Fibroblast of upper back skin (primary cell): ENCODE measurements at regions not wholly inside any gene's neighbourhood (a gene's known extent, or its start where the extent isn't known, plus 50 kb on each side); places are given as distances from the start of the nearest gene placed in this dataset.
A peak's percentile ranks its signal among the peaks of the same experiment; 100 is the strongest.

Experiments used
- DNase-seq: peaks from one replicate; pipeline ENCODE4 v3.0.0-alpha.2; 2013

GRCh38 chr7:84533182-84533581 is 338.6 kb upstream of the SEMA3A start:
- no peak for DNase-seq

GRCh38 chr7:84532196-84532595 is 337.6 kb upstream of the SEMA3A start:
- DNase-seq = no peak

- peak; percentile 73 for DNase-seq
Measured at GRCh38 chr7:84529480-84530205, 335.1 kb upstream of the SEMA3A start.

- DNase-seq = no peak
Measured at GRCh38 chr7:84528756-84529479, 334.3 kb upstream of the SEMA3A start.

GRCh38 chr7:84524714-84525694 is 330.4 kb upstream of the SEMA3A start:
- DNase-seq = peak; percentile 71

GRCh38 chr7:84513061-84513460 is 318.5 kb upstream of the SEMA3A start:
- no peak for DNase-seq

- no peak for DNase-seq
Measured at GRCh38 chr7:84512055-84512454, 317.5 kb upstream of the SEMA3A start.

GRCh38 chr7:84510505-84510904 is 315.9 kb upstream of the SEMA3A start:
- peak; percentile 88 for DNase-seq

- no peak for DNase-seq
Measured at GRCh38 chr7:84509522-84509921, 314.9 kb upstream of the SEMA3A start.

- no peak for DNase-seq
Measured at GRCh38 chr7:84508606-84509005, 314.0 kb upstream of the SEMA3A start.

- DNase-seq = no peak
Measured at GRCh38 chr7:84507529-84507928, 312.9 kb upstream of the SEMA3A start.

- DNase-seq = peak; percentile 39
Measured at GRCh38 chr7:84506151-84506550, 311.6 kb upstream of the SEMA3A start.

- DNase-seq = no peak
Measured at GRCh38 chr7:84502239-84502638, 307.6 kb upstream of the SEMA3A start.

DNA sequence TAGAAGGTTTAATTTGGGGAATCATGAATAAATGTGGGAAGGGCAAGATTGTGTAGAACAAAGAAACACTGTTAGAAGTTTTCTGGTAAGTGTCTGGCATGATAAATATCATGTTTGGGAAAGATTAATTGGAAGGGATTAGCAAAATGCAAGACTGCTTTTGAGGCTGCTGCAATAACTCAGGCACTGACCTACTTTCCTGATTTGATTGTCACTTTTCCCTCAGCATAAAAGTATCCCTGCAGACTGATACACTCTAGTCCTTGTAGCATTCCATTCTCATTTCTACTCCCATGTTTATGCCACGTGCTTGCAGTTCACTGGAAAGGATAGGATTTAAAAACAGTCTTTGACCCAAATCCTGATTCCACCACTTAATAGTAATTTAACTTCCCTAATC is 303.3 kb upstream of the SEMA3A start:
- no peak for DNase-seq

- DNase-seq = no peak
Measured at GRCh38 chr7:84495128-84495527, 300.5 kb upstream of the SEMA3A start.

DNA sequence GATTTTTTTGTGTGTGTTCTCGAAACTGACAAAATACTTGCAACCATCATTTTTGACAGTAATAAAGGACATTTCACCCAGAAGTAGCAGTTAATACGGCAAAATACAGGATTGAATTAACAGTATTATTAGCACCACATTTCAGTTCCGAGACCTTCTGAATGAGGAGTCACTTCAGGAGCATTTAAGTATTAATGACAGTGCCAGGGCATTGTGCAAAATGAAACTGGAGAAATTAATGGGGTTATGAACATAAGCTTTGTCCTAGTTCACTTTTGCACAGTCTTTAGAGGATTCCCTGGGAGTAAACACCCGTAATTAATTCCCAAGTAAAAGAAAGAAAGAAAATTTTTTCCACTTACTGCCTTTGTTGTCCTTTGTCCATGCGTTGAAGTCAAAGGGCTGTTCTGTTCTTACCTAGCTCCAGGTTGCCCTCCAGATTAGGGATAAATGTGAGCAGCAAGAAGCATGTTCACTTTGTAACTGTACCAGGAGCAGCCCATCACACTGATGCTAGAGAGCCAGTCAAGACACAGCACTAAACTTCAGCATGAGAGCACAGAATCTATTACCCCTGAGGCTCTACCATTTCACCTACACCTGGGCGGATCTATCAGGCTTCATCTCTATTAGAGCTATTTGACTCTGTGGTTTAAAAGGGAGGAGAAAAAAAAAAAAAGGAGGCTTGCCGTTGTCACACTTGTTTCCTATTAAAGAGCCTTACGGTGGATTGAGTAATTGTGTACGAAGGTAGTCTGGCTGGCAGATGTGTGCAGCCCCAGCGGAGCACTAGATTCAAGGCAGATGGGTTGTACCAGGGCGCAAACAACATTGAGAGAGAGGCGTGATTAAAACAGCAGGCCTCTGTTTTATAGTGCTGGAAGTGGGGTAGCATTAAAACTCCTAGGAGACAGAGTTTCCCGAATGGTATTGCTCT is 297.8 kb upstream of the SEMA3A start:
- peak; percentile 77 for DNase-seq

- DNase-seq = peak; percentile 53
Measured at GRCh38 chr7:84490661-84491060, 296.1 kb upstream of the SEMA3A start.

DNA sequence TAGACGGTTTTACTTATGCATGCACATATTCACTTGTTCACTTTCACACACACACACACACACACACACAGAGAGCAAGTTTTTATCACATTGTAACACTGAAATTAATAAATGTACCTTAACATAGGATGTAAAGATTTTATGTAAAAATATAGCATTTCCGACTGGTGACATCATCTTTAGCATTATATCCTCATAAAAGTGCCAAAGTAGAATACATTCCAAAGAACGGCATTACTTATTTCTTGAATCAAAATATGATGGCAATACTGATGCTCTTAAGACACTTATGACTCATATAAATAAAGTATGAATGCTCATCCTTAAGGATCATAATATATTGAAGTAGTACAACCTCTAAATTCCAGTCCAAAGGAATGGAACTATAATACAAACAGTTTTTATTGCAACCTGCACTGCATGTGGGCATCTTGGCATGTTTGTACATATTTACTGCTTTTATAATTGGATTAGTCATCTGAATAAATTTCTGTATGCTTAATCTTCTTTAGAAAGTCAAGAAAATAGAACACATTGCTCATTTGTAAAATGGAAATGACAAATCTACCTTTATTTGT is 290.0 kb upstream of the SEMA3A start:
- DNase-seq = peak; percentile 13

DNA sequence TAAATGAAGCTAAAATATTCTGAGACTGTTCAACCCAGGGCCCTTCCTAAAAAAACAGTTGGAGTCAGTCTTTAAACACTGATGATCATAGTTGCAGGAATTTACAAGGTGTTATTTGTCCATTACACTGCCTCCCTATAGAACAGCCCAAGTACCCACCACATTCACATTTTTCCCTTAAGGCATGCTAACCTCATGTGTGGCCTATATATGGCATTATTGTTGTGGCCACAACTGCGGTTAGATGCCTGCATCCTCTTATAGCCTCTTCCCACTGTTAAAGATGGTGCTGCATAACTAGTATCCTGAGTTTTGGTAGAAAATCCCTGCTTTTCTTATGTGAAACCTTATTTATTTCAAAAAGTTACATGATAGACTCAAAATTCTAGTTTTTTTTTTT is 287.9 kb upstream of the SEMA3A start:
- DNase-seq = no peak

- DNase-seq = no peak
Measured at GRCh38 chr7:84479059-84479458, 284.5 kb upstream of the SEMA3A start.

DNA sequence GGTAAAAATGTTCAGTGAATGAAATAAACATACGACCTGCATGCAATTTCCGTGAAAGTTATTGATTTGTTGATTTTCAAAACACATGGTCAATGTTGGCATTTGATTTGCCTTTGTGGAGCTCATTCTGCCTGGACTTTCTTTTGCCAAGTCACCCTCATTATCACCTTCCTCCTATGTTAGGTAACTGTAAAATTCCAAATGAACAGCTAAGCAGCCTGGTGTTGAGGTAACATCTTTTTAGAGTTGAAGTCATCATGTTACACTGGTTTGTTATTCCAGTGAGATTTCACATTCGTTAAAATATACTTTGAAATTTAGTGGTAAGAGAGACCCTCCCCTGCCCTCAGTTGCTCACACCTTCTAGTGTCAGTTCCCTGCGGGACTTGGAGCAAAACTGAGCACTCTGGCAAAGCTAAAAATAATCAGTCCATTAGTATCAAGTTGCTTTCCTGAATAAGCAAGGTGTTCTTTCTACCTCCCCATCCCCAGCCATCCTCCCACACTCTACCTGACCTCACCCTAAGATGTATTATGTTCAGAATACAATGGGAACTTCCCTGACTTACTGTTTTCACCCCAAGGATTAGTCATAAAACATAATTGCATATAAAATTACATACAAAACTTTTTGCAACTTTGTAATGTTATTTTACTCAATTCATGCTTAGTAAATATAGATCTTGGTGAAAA is 283.3 kb upstream of the SEMA3A start:
- DNase-seq = no peak
